ENCODE measurements at regions not wholly inside any gene's neighbourhood (a gene's known extent, or its start where the extent isn't known, plus 50 kb on each side); places are given as distances from the start of the nearest gene placed in this dataset.

- TF ChIP-seq EZH2 (optimal IDR thresholded peaks at IDR 0.05; ENCODE audit: low read depth, low read length), result no peak
- TF ChIP-seq CTCF (IDR thresholded peaks at IDR 0.05; ENCODE audit: low read length), result no peak
Measured at GRCh38 chr1:37186246-37186756, 152.0 kb upstream of the GRIK3 start.

All from MM.1S (cell line).